ENCODE measurements at regions not wholly inside any gene's neighbourhood (a gene's known extent, or its start where the extent isn't known, plus 50 kb on each side); places are given as distances from the start of the nearest gene placed in this dataset.
"Not testable (repeated sequence)": the region's sequence is repeated elsewhere in the genome, so short reads cannot be mapped to it uniquely, and the experiment has no call there.

- DNase-seq, result no peak
Observed at GRCh38 chrX:125089761-125090445, 229.8 kb upstream of the TEX13C start.

GRCh38 chrX:125093852-125094251, 225.8 kb upstream of the TEX13C start:
- DNase-seq, result no peak

DNA sequence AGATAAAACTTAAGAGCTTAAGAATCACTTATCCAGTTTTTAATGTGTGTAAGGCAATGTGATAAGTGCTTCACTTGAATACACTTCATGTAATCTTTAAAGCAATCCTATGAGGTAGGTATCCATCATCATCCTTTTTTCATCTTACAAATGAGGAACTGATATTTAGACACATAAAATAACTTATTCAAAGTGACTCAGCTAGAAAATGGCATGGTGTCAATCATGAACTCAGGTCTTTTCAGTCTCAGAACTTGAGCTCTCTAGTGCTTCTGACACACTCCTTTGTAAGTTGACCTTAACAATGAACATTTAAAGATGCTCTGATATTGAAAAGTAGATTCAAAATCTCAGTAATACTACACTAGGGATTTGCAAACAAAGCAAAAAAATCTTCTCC, 224.8 kb upstream of the TEX13C start:
- DNase-seq, result no peak

- DNase-seq, result no peak
Observed at GRCh38 chrX:125096469-125096868, 223.2 kb upstream of the TEX13C start.

DNA sequence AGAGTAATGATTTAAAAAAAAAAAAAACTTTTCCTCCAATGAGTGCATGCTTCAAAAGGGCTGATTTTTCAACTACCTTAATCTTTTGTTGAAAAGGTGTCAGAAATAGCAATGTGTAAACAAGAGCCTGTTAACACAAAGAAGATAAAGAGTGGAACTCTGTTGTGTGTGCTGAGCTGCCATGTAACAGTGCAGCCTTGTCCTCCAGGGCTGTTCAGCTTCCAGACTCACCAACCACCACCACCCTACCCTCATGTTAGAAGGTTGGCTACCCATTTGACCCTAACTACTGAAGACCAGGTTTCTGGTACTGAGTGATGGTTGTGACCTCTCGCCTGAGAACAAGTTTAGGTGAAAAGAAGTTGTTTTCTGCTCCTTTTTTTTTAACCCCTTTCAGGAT, 222.8 kb upstream of the TEX13C start:
- DNase-seq, result no peak

DNA sequence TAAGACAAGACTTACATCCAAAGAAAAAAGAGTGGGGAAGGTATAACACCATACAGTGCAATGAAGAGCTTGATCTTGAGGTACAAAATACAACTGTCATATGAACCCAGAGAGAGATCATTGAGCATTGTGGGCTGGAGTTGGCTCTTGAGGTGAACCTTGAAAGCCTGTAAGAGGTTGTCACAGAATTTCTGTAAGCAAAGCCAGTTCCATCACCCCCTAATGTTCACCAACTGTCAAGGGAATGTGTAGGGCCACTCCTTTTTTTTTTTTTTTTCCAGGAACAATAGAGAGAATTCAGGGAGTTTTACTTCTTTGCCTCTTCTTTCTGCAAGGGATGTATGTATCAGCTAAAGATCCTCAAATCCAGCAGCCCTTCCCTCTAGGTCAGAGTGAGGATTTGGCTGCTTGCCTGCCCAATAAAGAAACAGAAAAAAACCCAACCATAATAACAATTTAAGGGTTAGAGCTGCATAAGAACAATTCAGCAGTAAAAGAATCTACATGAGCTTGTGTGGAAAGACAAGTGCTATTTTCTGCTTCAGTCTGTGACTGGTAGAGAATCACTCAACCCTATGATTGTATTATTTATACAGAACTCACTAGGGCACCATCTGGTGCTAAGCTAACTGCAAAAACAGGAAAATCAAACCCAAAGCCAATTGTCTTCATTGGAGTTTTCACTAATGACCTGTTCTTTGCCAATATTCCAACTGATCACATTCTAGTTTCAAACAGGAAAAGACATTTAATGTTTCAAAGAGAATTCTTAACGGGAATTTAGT, 217.5 kb upstream of the TEX13C start:
- no peak for DNase-seq

- no peak for DNase-seq
Observed at GRCh38 chrX:125103693-125104092, 216.0 kb upstream of the TEX13C start.

DNA sequence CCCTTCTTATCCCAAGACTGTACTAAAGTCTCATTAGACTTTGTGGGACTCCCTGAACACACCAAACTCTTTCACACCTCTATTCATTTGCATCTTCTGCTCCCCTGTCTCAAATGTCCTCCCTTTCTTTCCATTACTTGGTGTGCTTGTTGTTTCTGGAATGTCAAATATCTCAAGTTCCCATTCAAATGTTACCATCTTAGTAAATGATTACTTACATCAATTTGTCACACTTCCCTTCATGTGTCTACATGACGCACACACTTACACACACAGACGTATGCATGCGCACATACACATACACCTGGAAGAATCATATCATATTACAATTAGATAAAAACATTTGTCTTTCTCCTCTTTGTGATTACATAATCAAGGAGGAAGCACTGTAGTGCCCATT, 210.8 kb upstream of the TEX13C start:
- no peak for DNase-seq

- DNase-seq, result no peak
Observed at GRCh38 chrX:125131164-125131563, 188.5 kb upstream of the TEX13C start.

- no peak for DNase-seq
Observed at GRCh38 chrX:125132274-125132673, 187.4 kb upstream of the TEX13C start.

- DNase-seq, result no peak
Observed at GRCh38 chrX:125137521-125137920, 182.2 kb upstream of the TEX13C start.

DNA sequence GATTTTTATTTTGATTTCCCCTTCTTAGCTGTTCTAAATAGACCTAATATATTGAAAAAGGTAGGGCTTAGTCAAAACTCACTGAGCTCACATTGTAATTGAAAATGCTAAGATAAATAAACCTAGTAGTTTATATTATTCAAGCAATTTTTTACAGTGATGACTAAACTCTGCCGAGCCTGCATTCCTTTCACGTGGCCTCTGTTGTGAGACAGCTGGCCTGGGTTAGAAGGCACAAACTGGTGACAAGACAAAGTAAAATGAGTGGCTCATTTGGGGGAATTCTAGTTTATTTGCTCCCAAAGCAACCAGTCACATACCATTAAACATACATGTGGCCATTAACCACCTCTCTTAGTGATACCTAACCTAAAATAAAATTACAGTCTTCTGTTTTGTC, 169.4 kb upstream of the TEX13C start:
- DNase-seq, result no peak

- no peak for DNase-seq
Observed at GRCh38 chrX:125151146-125151545, 168.5 kb upstream of the TEX13C start.

DNA sequence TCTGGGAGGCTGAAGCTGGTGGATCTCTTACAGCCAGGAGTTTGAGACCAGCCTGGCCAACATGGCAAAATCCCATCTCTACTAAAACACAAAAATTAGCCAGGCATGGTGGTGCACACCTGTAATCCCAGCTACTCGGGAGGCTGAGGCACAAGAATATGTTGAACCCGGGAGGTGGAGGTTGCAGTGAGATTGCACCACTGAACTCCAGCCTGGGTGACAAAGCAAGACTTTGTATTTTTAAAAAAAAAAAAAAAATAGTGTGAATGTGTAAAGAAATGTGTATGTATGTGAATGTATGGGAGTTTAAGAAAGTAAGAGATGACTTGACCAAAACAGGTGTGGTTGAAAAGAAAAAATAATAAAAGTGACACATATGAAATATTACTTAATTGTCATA, 167.7 kb upstream of the TEX13C start:
- no peak for DNase-seq

- no peak for DNase-seq
Observed at GRCh38 chrX:125153621-125154020, 166.1 kb upstream of the TEX13C start.

DNA sequence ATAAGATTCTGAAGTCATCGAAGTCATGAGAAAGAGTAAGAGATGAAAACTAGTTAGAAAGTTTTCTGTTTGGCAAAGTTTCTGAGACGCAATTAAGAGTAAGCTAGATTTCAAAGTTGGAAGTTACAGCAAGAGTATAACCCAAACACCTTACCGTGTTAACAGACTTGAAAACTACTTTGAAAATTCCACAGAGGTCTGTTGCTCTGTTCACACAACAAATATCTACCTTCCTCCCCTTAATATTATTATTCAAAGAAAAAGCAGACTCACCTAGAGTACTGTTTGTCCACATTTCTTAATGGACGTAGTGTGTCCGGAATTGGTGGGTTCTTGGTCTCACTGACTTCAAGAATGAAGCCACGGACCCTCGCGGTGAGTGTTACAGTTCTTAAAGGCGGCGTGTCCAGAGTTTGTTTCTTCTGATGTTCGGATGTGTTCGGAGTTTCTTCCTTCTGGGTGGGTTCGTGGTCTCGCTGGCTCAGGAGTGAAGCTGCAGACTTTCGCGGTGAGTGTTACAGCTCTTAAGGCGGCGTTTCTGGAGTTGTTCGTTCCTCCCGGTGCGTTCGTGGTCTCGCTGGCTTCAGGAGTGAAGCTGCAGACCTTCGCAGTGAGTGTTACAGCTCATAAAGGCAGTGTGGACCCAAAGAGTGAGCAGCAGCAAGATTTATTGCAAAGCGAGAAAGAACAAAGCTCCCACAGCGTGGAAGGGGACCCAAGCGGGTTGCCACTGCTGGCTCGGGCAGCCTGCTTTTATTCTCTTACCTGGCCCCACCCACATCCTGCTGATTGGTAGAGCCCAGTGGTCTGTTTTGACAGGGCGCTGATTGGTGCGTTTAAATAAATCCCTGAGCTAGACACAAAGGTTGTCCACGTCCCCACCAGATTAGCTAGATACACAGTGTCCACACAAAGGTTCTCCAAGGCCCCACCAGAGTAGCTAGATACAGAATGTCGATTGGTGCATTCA, 165.1 kb upstream of the TEX13C start:
- not testable (repeated sequence) for DNase-seq

DNA sequence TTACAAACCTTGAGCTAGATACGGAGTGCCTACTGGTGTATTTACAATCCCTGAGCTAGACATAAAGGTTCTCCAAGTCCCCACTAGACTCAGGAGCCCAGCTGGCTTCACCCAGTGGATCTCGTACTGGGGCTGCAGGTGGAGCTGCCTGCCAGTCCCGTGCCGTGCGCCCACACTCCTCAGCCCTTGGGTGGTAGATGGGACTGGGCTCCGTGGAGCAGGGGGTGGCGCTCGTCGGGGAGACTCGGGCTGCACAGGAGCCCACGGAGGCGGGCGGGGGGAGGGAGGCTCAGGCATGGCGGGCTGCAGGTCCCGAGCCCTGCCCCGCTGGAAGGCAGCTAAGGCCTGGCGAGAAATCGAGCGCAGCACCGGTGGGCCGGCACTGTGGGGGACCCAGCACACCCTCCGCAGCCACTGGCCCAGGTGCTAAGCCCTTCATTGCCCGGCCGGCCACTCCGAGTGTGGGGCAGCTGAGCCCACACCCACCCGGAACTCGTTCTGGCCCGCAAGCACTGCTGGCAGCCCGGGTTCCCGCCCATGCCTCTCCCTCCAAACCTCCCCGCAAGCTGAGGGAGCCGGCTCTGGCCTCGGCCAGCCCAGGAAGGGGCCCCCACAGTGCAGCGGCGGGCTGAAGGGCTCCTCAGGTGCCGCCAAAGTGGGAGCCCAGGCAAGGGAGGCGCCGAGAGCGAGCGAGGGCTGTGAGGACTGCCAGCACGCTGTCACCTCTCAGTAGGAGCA, 164.2 kb upstream of the TEX13C start:
- not testable (repeated sequence) for DNase-seq

- no peak for DNase-seq
Observed at GRCh38 chrX:125170459-125170858, 149.2 kb upstream of the TEX13C start.

DNA sequence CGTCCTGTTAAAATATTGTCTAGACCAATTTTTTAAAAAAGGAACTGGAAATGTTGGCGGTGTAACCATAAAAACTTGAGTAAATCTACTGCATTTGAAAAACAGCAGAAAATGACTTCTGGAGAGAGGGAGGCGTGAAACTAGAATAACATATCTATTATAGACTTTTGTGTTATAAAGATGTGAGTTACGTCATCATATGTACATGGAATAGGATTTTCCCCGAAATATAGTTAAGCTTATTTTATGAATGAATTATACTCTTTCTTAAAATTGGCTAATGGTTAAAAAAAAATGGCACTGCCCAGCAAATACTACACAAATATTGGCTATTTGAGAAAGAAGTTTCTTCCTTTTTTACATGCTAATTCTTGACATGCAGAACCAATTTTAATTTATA, 147.1 kb upstream of the TEX13C start:
- no peak for DNase-seq

DNA sequence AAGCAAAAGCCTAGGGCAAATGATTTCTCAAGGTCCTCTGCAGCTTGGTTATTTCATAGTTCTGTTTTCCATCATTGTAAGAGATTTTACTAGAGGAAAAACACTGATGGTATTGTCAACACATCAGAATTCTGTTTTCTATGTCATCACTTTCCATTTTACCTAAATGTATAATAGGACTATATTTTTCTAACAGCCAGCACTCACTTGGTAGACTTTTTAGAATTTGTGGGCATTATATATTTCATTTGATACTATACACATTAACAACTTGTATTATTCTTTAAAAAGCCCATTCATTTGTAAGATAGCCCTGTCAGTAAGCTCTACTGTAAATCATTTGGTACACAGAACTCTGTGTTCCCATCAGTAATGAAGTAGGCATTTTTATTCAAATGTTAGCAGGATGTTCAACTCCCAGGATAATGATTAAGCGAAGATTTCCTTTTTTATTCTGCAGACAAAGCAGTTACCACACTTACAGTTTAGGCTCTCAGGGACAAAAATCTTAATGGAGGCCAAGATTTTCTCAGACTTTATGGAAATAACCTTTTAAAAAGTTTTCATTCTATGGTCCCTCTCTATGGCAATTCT, 143.6 kb upstream of the TEX13C start:
- no peak for DNase-seq

DNA sequence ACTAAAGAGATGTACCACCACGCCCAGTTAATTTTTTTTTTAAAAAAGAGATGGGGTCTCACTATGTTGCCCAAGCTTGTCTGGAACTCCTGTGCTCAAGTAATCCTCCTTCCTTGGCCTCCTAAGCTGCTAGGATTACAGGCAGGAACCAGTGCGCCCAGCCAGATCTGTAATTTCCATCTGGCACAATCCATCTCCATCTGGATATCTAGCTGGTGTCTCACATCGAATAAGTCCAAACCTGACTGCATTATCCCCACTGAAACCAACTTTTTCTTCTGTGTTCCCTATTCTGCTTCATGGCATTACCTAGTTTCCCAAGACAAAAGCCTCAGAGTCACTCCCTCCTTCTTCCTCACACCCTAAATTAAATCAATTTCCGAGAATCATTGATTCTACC, 125.8 kb upstream of the TEX13C start:
- DNase-seq, result no peak

GRCh38 chrX:125198546-125198945, 121.1 kb upstream of the TEX13C start:
- no peak for DNase-seq
